ENCODE measurements at regions not wholly inside any gene's neighbourhood (a gene's known extent, or its start where the extent isn't known, plus 50 kb on each side); places are given as distances from the start of the nearest gene placed in this dataset.

- H4K91ac ChIP-seq (ENCODE audit: insufficient read length, low read depth, low read length) = no peak overlapping the region
- H3K18ac ChIP-seq (ENCODE audit: insufficient read length, low read depth, low read length) = no peak overlapping the region
- H2AFZ ChIP-seq (ENCODE audit: low read length) = no peak overlapping the region
- H3K23me2 ChIP-seq (ENCODE audit: insufficient read length, low read depth, low read length, poor library complexity, severe bottlenecking) = no peaks in the 10 kb centered on the region
- Mint-ChIP-seq H3K27ac (no peak overlapping the region; a peak in 1 of 7 replicates), H3K9me3 (no peaks in the 10 kb centered on the region), H3K4me3 (no peak overlapping the region), H3K4me1 (no peaks in the 10 kb centered on the region), H3K27me3 (ENCODE audit: low read depth) (no peaks in the 10 kb centered on the region; the same call in 1 of the 2 replicates), H3K36me3 (ENCODE audit: insufficient read depth in 1 of 3, low read depth in 3 of 3) (no peaks in the 10 kb centered on the region; a peak in 1 of 7 replicates)
- no peak for TF ChIP-seq CTCF (conservative IDR thresholded peaks at IDR 0.05)
- no peak overlapping the region for H3T11ph ChIP-seq (ENCODE audit: low read length)
- no peak overlapping the region for H3K23ac ChIP-seq (ENCODE audit: insufficient read length, low read depth, low read length)
- H3K56ac ChIP-seq (ENCODE audit: insufficient read length, low read depth, low read length) = no peak overlapping the region
- H2AK5ac ChIP-seq (ENCODE audit: insufficient read length, low read length) = no peak overlapping the region
- H2BK120ac ChIP-seq (ENCODE audit: low read depth, low read length, poor library complexity, severe bottlenecking) = no peak overlapping the region
- H4K5ac ChIP-seq (ENCODE audit: insufficient read length, low read depth, low read length) = no peak overlapping the region
- H2BK5ac ChIP-seq (ENCODE audit: insufficient read length, low read length) = no peak overlapping the region
- DNase-seq = no peak
- no peak overlapping the region for H2BK20ac ChIP-seq (ENCODE audit: low read depth, low read length, poor library complexity, severe bottlenecking)
- no peaks in the 10 kb centered on the region for H3K4me1 ChIP-seq (ENCODE audit: insufficient read depth, low read length)
- H3K27ac ChIP-seq (ENCODE audit: insufficient read length, low read depth, low read length) = no peak overlapping the region
- no peaks in the 10 kb centered on the region for H3K27me3 ChIP-seq (ENCODE audit: insufficient read depth, low read length)
- no peak overlapping the region for H4K8ac ChIP-seq (replicated peaks; ENCODE audit: insufficient read length, low read depth, low read length)
- no peaks in the 10 kb centered on the region for H3K79me2 ChIP-seq (ENCODE audit: insufficient read depth, low read length)
- no peak overlapping the region for H3K14ac ChIP-seq (ENCODE audit: insufficient read depth, low read length)
- H3K9me3 ChIP-seq (ENCODE audit: control insufficient read depth, low read depth, low read length) = no peaks in the 10 kb centered on the region
- WGBS (ENCODE audit: extremely low coverage, insufficient read length, low lambda C conversion rate) = no CpG with 5 or more reads among the region's 4 CpGs
- no peak overlapping the region for H2BK15ac ChIP-seq (ENCODE audit: low read depth, low read length)
- H3K79me1 ChIP-seq (ENCODE audit: insufficient read depth, low read depth, low read length, poor library complexity, severe bottlenecking) = no peaks in the 10 kb centered on the region
- H3K9ac ChIP-seq (ENCODE audit: extremely low read depth, insufficient read length, low read length) = no peak overlapping the region
- no peaks in the 10 kb centered on the region for H4K20me1 ChIP-seq (ENCODE audit: control insufficient read depth, insufficient read depth, insufficient read length)
- H3K4ac ChIP-seq (ENCODE audit: low read depth, low read length) = no peak overlapping the region
- no peak overlapping the region for H3K4me2 ChIP-seq (ENCODE audit: insufficient read depth, insufficient read length, low read length)
- no peak overlapping the region for H2BK12ac ChIP-seq (ENCODE audit: insufficient read length, low read depth, low read length)
Observed at GRCh38 chr7:136163340-136163801, 186.2 kb upstream of the MTPN start.
